NB4 (cell line): ENCODE measurements at regions not wholly inside any gene's neighbourhood (a gene's known extent, or its start where the extent isn't known, plus 50 kb on each side); places are given as distances from the start of the nearest gene placed in this dataset.

Source experiments
- POLR2A ChIP-seq: IDR thresholded peaks from 2 replicates; pipeline ENCODE4 v1.6.1; 2011; ENCODE audit warnings: mild to moderate bottlenecking; ENCODE audit not compliant: insufficient read length; ENCODE audit errors: extremely low read depth
- TF ChIP-seq, protein P1 (sequence below): IDR thresholded peaks from one replicate; pipeline ENCODE4 v1.5.1; 2012; ENCODE audit warnings: low read depth, low read length
- TF ChIP-seq, protein P2 (sequence below): IDR thresholded peaks from 2 replicates; pipeline ENCODE4 v1.6.1; 2011; ENCODE audit warnings: low read depth, low read length

DNA sequence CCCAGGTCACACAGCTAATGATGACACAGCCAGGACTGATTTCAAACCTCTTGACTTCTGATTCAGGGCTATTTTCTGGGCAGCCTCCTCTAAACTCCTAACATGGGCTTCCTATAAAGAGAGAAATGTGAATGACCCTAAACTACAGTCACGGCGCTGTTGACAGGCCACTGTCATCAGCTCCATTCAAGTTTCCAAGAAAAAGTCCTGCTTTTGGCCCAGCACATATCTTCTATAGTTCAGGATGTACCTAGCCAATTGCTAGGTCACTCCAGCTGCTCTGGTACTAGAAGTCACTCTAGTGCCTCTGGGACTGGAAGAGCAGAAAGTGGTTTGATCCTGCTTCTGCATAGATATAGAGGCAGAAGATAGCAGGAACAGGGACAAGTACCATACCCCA lies 64.9 kb upstream of the TARS1 start:
- TF ChIP-seq, protein P1, sequence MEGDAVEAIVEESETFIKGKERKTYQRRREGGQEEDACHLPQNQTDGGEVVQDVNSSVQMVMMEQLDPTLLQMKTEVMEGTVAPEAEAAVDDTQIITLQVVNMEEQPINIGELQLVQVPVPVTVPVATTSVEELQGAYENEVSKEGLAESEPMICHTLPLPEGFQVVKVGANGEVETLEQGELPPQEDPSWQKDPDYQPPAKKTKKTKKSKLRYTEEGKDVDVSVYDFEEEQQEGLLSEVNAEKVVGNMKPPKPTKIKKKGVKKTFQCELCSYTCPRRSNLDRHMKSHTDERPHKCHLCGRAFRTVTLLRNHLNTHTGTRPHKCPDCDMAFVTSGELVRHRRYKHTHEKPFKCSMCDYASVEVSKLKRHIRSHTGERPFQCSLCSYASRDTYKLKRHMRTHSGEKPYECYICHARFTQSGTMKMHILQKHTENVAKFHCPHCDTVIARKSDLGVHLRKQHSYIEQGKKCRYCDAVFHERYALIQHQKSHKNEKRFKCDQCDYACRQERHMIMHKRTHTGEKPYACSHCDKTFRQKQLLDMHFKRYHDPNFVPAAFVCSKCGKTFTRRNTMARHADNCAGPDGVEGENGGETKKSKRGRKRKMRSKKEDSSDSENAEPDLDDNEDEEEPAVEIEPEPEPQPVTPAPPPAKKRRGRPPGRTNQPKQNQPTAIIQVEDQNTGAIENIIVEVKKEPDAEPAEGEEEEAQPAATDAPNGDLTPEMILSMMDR = no peak
- no peak for TF ChIP-seq POLR2A
- TF ChIP-seq, protein P2, sequence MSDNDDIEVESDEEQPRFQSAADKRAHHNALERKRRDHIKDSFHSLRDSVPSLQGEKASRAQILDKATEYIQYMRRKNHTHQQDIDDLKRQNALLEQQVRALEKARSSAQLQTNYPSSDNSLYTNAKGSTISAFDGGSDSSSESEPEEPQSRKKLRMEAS = no peak
